ENCODE measurements at regions not wholly inside any gene's neighbourhood (a gene's known extent, or its start where the extent isn't known, plus 50 kb on each side); places are given as distances from the start of the nearest gene placed in this dataset.

- Histone ChIP-seq H3K9ac (ENCODE audit: low read length) (no peak overlapping the region), H4K91ac (ENCODE audit: low read length) (no peak overlapping the region), H3K4me1 (ENCODE audit: control insufficient read depth, insufficient read depth, low read depth, low read length) (no peaks in the 10 kb centered on the region), H2BK12ac (ENCODE audit: low read length in 2 of 2) (no peak overlapping the region), H2AFZ (ENCODE audit: low read depth, low read length) (no peak overlapping the region), H3K4me3 (ENCODE audit: insufficient read depth in 1 of 2, low read depth in 1 of 2, low read length in 2 of 2) (no peak overlapping the region), H2BK15ac (ENCODE audit: low read depth, poor library complexity, severe bottlenecking) (no peak overlapping the region), H3K79me1 (replicated peaks; ENCODE audit: low read length, poor library complexity, severe bottlenecking) (no peaks in the 10 kb centered on the region), H4K8ac (ENCODE audit: low read length) (no peak overlapping the region), H3K27me3 (ENCODE audit: control insufficient read depth in 1 of 2, insufficient read depth in 1 of 2, low read length in 2 of 2) (no peaks in the 10 kb centered on the region), H3K27ac (ENCODE audit: low read length, poor library complexity, severe bottlenecking) (no peak overlapping the region), H3K18ac (ENCODE audit: low read depth in 1 of 2, low read length in 2 of 2) (no peak overlapping the region), H2BK120ac (ENCODE audit: low read depth, low read length) (no peak overlapping the region), H3K4me2 (ENCODE audit: low read length, poor library complexity, severe bottlenecking) (no peak overlapping the region), H2BK5ac (ENCODE audit: low read depth, low read length, poor library complexity, severe bottlenecking) (no peak overlapping the region), H3K9me3 (ENCODE audit: control insufficient read depth, low read length) (peaks cover 9% of the 10 kb centered on the region), H3K4ac (ENCODE audit: low read depth in 1 of 2, low read length in 2 of 2) (no peak overlapping the region), H2AK5ac (ENCODE audit: low read length, severe bottlenecking) (no peak overlapping the region), H3K23ac (ENCODE audit: low read length in 2 of 2) (no peak overlapping the region), H3K36me3 (ENCODE audit: control insufficient read depth in 1 of 2, insufficient read depth in 2 of 2, low read depth in 1 of 2, low read length in 2 of 2) (no peaks in the 10 kb centered on the region), H3K14ac (ENCODE audit: low read length in 2 of 2) (no peak overlapping the region)
- no peak for DNase-seq
- WGBS: 68% methylated on average over 3 of the region's 3 CpGs
Measured at GRCh38 chr11:41943656-41944055, 484.2 kb upstream of the LRRC4C start.

- WGBS: 78% methylated on average over 12 of the region's 12 CpGs
Measured at GRCh38 chr11:41947392-41947791, 487.9 kb upstream of the LRRC4C start.

GRCh38 chr11:41950470-41951143, 491.2 kb upstream of the LRRC4C start:
- H2BK5ac ChIP-seq (ENCODE audit: low read depth, low read length, poor library complexity, severe bottlenecking): no peak overlapping the region
- no peak overlapping the region for H2BK12ac ChIP-seq (ENCODE audit: low read length in 2 of 2)
- H3K4me2 ChIP-seq (ENCODE audit: low read length, poor library complexity, severe bottlenecking): no peak overlapping the region
- WGBS: 68% methylated on average over 4 of the region's 4 CpGs
- no peak overlapping the region for H2AK5ac ChIP-seq (ENCODE audit: low read length, severe bottlenecking)
- H3K4me3 ChIP-seq (ENCODE audit: insufficient read depth in 1 of 2, low read depth in 1 of 2, low read length in 2 of 2): no peak overlapping the region
- no peak overlapping the region for H3K23ac ChIP-seq (ENCODE audit: low read length in 2 of 2)
- no peak overlapping the region for H4K8ac ChIP-seq (ENCODE audit: low read length)
- H3K4ac ChIP-seq (ENCODE audit: low read depth in 1 of 2, low read length in 2 of 2): no peak overlapping the region
- no peaks in the 10 kb centered on the region for H3K27me3 ChIP-seq (ENCODE audit: control insufficient read depth in 1 of 2, insufficient read depth in 1 of 2, low read length in 2 of 2)
- no peaks in the 10 kb centered on the region for H3K36me3 ChIP-seq (ENCODE audit: control insufficient read depth in 1 of 2, insufficient read depth in 2 of 2, low read depth in 1 of 2, low read length in 2 of 2)
- H3K27ac ChIP-seq (ENCODE audit: low read length, poor library complexity, severe bottlenecking): no peak overlapping the region
- no peak overlapping the region for H2BK120ac ChIP-seq (ENCODE audit: low read depth, low read length)
- no peak overlapping the region for H4K91ac ChIP-seq (ENCODE audit: low read length)
- no peak overlapping the region for H2AFZ ChIP-seq (ENCODE audit: low read depth, low read length)
- H3K14ac ChIP-seq (ENCODE audit: low read length in 2 of 2): no peak overlapping the region
- H3K4me1 ChIP-seq (ENCODE audit: control insufficient read depth, insufficient read depth, low read depth, low read length): no peaks in the 10 kb centered on the region
- H2BK15ac ChIP-seq (ENCODE audit: low read depth, poor library complexity, severe bottlenecking): no peak overlapping the region
- H3K18ac ChIP-seq (ENCODE audit: low read depth in 1 of 2, low read length in 2 of 2): no peak overlapping the region
- no peak overlapping the region for H3K9ac ChIP-seq (ENCODE audit: low read length)
- peaks cover 9% of the 10 kb centered on the region for H3K9me3 ChIP-seq (ENCODE audit: control insufficient read depth, low read length)
- no peaks in the 10 kb centered on the region for H3K79me1 ChIP-seq (replicated peaks; ENCODE audit: low read length, poor library complexity, severe bottlenecking)
- DNase-seq: no peak

More at GRCh38 chr11:41947392-41947791, 487.9 kb upstream of the LRRC4C start:
- Histone ChIP-seq H3K27me3 (ENCODE audit: control insufficient read depth in 1 of 2, insufficient read depth in 1 of 2, low read length in 2 of 2) (no peaks in the 10 kb centered on the region), H3K79me1 (replicated peaks; ENCODE audit: low read length, poor library complexity, severe bottlenecking) (no peaks in the 10 kb centered on the region), H2AFZ (ENCODE audit: low read depth, low read length) (no peak overlapping the region), H3K27ac (ENCODE audit: low read length, poor library complexity, severe bottlenecking) (no peak overlapping the region), H3K14ac (ENCODE audit: low read length in 2 of 2) (no peak overlapping the region), H3K4me1 (ENCODE audit: control insufficient read depth, insufficient read depth, low read depth, low read length) (no peaks in the 10 kb centered on the region), H3K9ac (ENCODE audit: low read length) (no peak overlapping the region), H3K23ac (ENCODE audit: low read length in 2 of 2) (no peak overlapping the region), H3K4ac (ENCODE audit: low read depth in 1 of 2, low read length in 2 of 2) (no peak overlapping the region), H2BK12ac (ENCODE audit: low read length in 2 of 2) (no peak overlapping the region), H3K18ac (ENCODE audit: low read depth in 1 of 2, low read length in 2 of 2) (no peak overlapping the region), H2BK15ac (ENCODE audit: low read depth, poor library complexity, severe bottlenecking) (no peak overlapping the region), H2BK120ac (ENCODE audit: low read depth, low read length) (no peak overlapping the region), H2AK5ac (ENCODE audit: low read length, severe bottlenecking) (no peak overlapping the region), H3K4me2 (ENCODE audit: low read length, poor library complexity, severe bottlenecking) (no peak overlapping the region), H3K4me3 (ENCODE audit: insufficient read depth in 1 of 2, low read depth in 1 of 2, low read length in 2 of 2) (no peak overlapping the region), H3K9me3 (ENCODE audit: control insufficient read depth, low read length) (peaks cover 9% of the 10 kb centered on the region), H3K36me3 (ENCODE audit: control insufficient read depth in 1 of 2, insufficient read depth in 2 of 2, low read depth in 1 of 2, low read length in 2 of 2) (no peaks in the 10 kb centered on the region), H2BK5ac (ENCODE audit: low read depth, low read length, poor library complexity, severe bottlenecking) (no peak overlapping the region), H4K8ac (ENCODE audit: low read length) (no peak overlapping the region), H4K91ac (ENCODE audit: low read length) (no peak overlapping the region)
- no peak for DNase-seq

DNA sequence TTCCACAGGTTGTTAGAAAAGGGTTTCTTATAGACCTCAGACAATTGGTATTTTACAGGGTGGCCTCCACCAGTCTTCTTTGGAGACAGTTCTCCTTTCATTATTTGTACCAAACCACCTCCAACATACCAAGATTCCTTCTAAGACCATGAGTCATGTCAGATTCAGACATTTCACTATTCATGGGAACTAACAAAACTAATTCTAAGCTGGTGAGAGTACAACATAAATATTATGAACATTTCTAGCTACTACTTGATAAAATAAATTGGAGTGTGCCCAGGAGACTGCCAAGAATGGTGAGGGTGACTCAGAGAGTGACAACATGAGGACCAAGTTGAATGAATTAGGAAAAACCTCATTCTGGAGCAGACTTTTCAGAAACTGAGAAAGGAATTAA, 494.6 kb upstream of the LRRC4C start:
- Histone ChIP-seq H2AFZ (ENCODE audit: low read depth, low read length) (no peak overlapping the region), H3K4me2 (ENCODE audit: low read length, poor library complexity, severe bottlenecking) (no peak overlapping the region), H3K23ac (ENCODE audit: low read length in 2 of 2) (no peak overlapping the region), H3K9me3 (ENCODE audit: control insufficient read depth, low read length) (no peaks in the 10 kb centered on the region), H3K4me1 (ENCODE audit: control insufficient read depth, insufficient read depth, low read depth, low read length) (no peaks in the 10 kb centered on the region), H4K8ac (ENCODE audit: low read length) (no peak overlapping the region), H3K27me3 (ENCODE audit: control insufficient read depth in 1 of 2, insufficient read depth in 1 of 2, low read length in 2 of 2) (no peaks in the 10 kb centered on the region), H2BK120ac (ENCODE audit: low read depth, low read length) (no peak overlapping the region), H3K4ac (ENCODE audit: low read depth in 1 of 2, low read length in 2 of 2) (no peak overlapping the region), H2AK5ac (ENCODE audit: low read length, severe bottlenecking) (no peak overlapping the region), H3K9ac (ENCODE audit: low read length) (no peak overlapping the region), H2BK15ac (ENCODE audit: low read depth, poor library complexity, severe bottlenecking) (no peak overlapping the region), H3K4me3 (ENCODE audit: insufficient read depth in 1 of 2, low read depth in 1 of 2, low read length in 2 of 2) (no peak overlapping the region), H3K27ac (ENCODE audit: low read length, poor library complexity, severe bottlenecking) (no peak overlapping the region), H4K91ac (ENCODE audit: low read length) (no peak overlapping the region), H3K79me1 (replicated peaks; ENCODE audit: low read length, poor library complexity, severe bottlenecking) (no peaks in the 10 kb centered on the region), H3K18ac (ENCODE audit: low read depth in 1 of 2, low read length in 2 of 2) (no peak overlapping the region), H3K36me3 (ENCODE audit: control insufficient read depth in 1 of 2, insufficient read depth in 2 of 2, low read depth in 1 of 2, low read length in 2 of 2) (no peaks in the 10 kb centered on the region), H3K14ac (ENCODE audit: low read length in 2 of 2) (no peak overlapping the region), H2BK12ac (ENCODE audit: low read length in 2 of 2) (no peak overlapping the region), H2BK5ac (ENCODE audit: low read depth, low read length, poor library complexity, severe bottlenecking) (no peak overlapping the region)
- DNase-seq: no peak

All from mesenchymal stem cell (in vitro differentiated cells and primary cell).